NB4 (cell line): ENCODE measurements at regions not wholly inside any gene's neighbourhood (a gene's known extent, or its start where the extent isn't known, plus 50 kb on each side); places are given as distances from the start of the nearest gene placed in this dataset.

Experiments
- MAX ChIP-seq: IDR thresholded peaks from 2 replicates; pipeline ENCODE4 v1.6.1; 2011; ENCODE audit warnings: low read depth, low read length
- MYC ChIP-seq: IDR thresholded peaks from 2 replicates; pipeline ENCODE4 v1.6.1; 2011; ENCODE audit warnings: low read depth, low read length
- POLR2A ChIP-seq: IDR thresholded peaks from 2 replicates; pipeline ENCODE4 v1.6.1; 2011; ENCODE audit warnings: mild to moderate bottlenecking; ENCODE audit not compliant: insufficient read length; ENCODE audit errors: extremely low read depth
- TF ChIP-seq, protein P1 (sequence below): IDR thresholded peaks from one replicate; pipeline ENCODE4 v1.5.1; 2012; ENCODE audit warnings: low read depth, low read length

DNA sequence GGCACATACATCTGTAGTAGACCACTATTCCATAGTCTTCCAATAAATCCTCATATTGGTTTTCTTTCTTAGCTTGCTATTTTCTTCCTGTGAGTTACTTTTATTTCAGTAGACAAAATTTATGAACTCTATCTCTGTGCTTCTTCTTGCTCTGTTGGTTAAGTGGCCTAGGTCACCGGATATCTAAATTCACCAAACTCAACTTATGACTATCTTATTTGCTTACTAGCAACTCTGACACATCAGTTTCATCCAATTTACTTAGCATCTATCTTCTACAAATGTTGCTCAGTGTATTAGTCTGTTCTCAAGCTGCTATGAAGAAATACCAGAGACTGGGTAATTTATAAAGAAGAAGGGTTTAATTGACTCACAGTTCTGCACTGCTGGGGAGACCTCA is 432.5 kb upstream of the FSIP2 start:
- TF ChIP-seq, protein P1, sequence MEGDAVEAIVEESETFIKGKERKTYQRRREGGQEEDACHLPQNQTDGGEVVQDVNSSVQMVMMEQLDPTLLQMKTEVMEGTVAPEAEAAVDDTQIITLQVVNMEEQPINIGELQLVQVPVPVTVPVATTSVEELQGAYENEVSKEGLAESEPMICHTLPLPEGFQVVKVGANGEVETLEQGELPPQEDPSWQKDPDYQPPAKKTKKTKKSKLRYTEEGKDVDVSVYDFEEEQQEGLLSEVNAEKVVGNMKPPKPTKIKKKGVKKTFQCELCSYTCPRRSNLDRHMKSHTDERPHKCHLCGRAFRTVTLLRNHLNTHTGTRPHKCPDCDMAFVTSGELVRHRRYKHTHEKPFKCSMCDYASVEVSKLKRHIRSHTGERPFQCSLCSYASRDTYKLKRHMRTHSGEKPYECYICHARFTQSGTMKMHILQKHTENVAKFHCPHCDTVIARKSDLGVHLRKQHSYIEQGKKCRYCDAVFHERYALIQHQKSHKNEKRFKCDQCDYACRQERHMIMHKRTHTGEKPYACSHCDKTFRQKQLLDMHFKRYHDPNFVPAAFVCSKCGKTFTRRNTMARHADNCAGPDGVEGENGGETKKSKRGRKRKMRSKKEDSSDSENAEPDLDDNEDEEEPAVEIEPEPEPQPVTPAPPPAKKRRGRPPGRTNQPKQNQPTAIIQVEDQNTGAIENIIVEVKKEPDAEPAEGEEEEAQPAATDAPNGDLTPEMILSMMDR = no peak
- TF ChIP-seq MYC = no peak
- no peak for TF ChIP-seq MAX
- no peak for TF ChIP-seq POLR2A
